IMR-90 (cell line): ENCODE measurements at regions not wholly inside any gene's neighbourhood (a gene's known extent, or its start where the extent isn't known, plus 50 kb on each side); places are given as distances from the start of the nearest gene placed in this dataset.

Source experiments
- ATAC-seq: fragments of 200-7000 bp; cut with Tn5 transposase; 2 replicates; pipeline ENCODE4 v1.9.1; 2020; ENCODE audit warnings: low read depth, mild to moderate bottlenecking, moderate library complexity
- BruUV-seq: library from RNA; stranded (reverse); fragments of 400-500 nt; replicated peaks from 2 replicates; lab custom pipeline; 2021; lab: Mats Ljungman, UMichigan
- CTCF ChIA-PET: fragments of 300-600 bp; formaldehyde crosslinking; extraction: SDS; loops from one replicate; lab custom pipeline; 2021; ENCODE audit warnings: antibody characterized with exemption; lab: Yijun Ruan, JAX
- POLR2A ChIA-PET: fragments of 300-600 bp; sonication (Branson Sonifier 250); formaldehyde crosslinking; loops from one replicate; lab custom pipeline; 2022; ENCODE audit warnings: antibody characterized with exemption; ENCODE audit not compliant: unreplicated experiment; lab: Charles Lee
- DNase-seq: peaks from one replicate; pipeline ENCODE4 v3.0.0; 2013
- H2AFZ ChIP-seq: replicated peaks from 2 replicates; pipeline ENCODE3; 2013; ENCODE audit warnings: low read length, mild to moderate bottlenecking; ENCODE audit not compliant: poor library complexity
- H2AK5ac ChIP-seq: 2 replicates; pipeline ENCODE4 v1.6.1; 2013; ENCODE audit warnings: low read depth, low read length, inconsistent platforms
- H2AK9ac ChIP-seq: replicated peaks from 2 replicates; pipeline ENCODE3; 2013; ENCODE audit warnings: mild to moderate bottlenecking, low read depth, low read length, moderate library complexity; ENCODE audit not compliant: poor library complexity
- H2BK120ac ChIP-seq: 2 replicates; pipeline ENCODE4 v1.6.1; 2013; ENCODE audit warnings: low read depth, low read length, inconsistent platforms
- H2BK15ac ChIP-seq: 3 replicates; pipeline ENCODE4 v1.6.1; 2013; ENCODE audit warnings: low read depth, low read length, inconsistent platforms
- H2BK20ac ChIP-seq: 2 replicates; pipeline ENCODE4 v1.6.1; 2013; ENCODE audit warnings: low read depth, mild to moderate bottlenecking, inconsistent platforms, low read length, moderate library complexity
- H2BK5ac ChIP-seq: 2 replicates; pipeline ENCODE4 v1.6.1; 2013; ENCODE audit warnings: mild to moderate bottlenecking, low read depth, low read length, inconsistent platforms; ENCODE audit not compliant: poor library complexity, severe bottlenecking
- H3K14ac ChIP-seq: replicated peaks from 2 replicates; pipeline ENCODE4 v1.6.1; 2013; ENCODE audit warnings: low read depth, low read length, inconsistent platforms
- H3K18ac ChIP-seq: 2 replicates; pipeline ENCODE4 v1.6.1; 2013; ENCODE audit warnings: low read depth, low read length, control low read depth
- H3K23ac ChIP-seq: 2 replicates; pipeline ENCODE4 v1.6.1; 2013; ENCODE audit warnings: low read depth, low read length, inconsistent platforms
- H3K27ac ChIP-seq: 2 replicates; pipeline ENCODE4 v1.5.1; 2013; ENCODE audit warnings: mild to moderate bottlenecking, control low read depth, low read length; ENCODE audit not compliant: insufficient read depth
- H3K27me3 ChIP-seq: 2 replicates; pipeline ENCODE4 v1.6.1; 2013; ENCODE audit warnings: low read length; ENCODE audit not compliant: control insufficient read depth, insufficient read depth
- H3K36me3 ChIP-seq: 2 replicates; pipeline ENCODE4 v1.6.1; 2013; ENCODE audit warnings: low read length, mixed read lengths; ENCODE audit not compliant: control insufficient read depth, insufficient read depth
- H3K4ac ChIP-seq: 2 replicates; pipeline ENCODE4 v1.6.1; 2013; ENCODE audit warnings: low read depth, low read length, inconsistent platforms
- H3K4me1 ChIP-seq: 2 replicates; pipeline ENCODE4 v1.6.1; 2013; ENCODE audit warnings: low read length, mixed read lengths; ENCODE audit not compliant: control insufficient read depth, insufficient read depth
- H3K4me2 ChIP-seq: 2 replicates; pipeline ENCODE4 v1.6.1; 2013; ENCODE audit warnings: low read depth, mild to moderate bottlenecking, control low read depth, low read length, moderate library complexity
- H3K4me3 ChIP-seq: 2 replicates; pipeline ENCODE4 v1.5.1; 2013; ENCODE audit warnings: low read depth, mild to moderate bottlenecking, control low read depth, low read length, moderate library complexity; ENCODE audit not compliant: insufficient read depth
- H3K56ac ChIP-seq: 2 replicates; pipeline ENCODE4 v1.6.1; 2013; ENCODE audit warnings: low read length, inconsistent platforms; ENCODE audit not compliant: insufficient read depth; ENCODE audit errors: extremely low read depth
- H3K79me1 ChIP-seq, 2 experiments: 2 replicates each; pipeline ENCODE4 v1.6.1; 2013; ENCODE audit warnings: low read length in 2 of 2, inconsistent platforms in 1 of 2, low read depth in 1 of 2
- H3K9ac ChIP-seq: 2 replicates; pipeline ENCODE4 v1.6.1; 2013; ENCODE audit warnings: low read depth, low read length, control low read depth
- H3K9me1 ChIP-seq: 2 replicates; pipeline ENCODE4 v1.6.1; 2013; ENCODE audit warnings: low read length, inconsistent platforms; ENCODE audit not compliant: insufficient read depth
- H3K9me3 ChIP-seq: 2 replicates; pipeline ENCODE4 v1.6.1; 2013; ENCODE audit warnings: low read length; ENCODE audit not compliant: control insufficient read depth, insufficient read depth
- H4K20me1 ChIP-seq: 2 replicates; pipeline ENCODE4 v1.6.1; 2013; ENCODE audit warnings: low read length, inconsistent platforms; ENCODE audit not compliant: insufficient read depth
- H4K5ac ChIP-seq: 2 replicates; pipeline ENCODE4 v1.6.1; 2013; ENCODE audit warnings: mild to moderate bottlenecking, low read depth, low read length, control low read depth
- H4K8ac ChIP-seq, 2 experiments: 2 replicates each; pipeline ENCODE4 v1.6.1; 2013; ENCODE audit warnings: low read depth in 2 of 2, low read length in 2 of 2, control low read depth in 1 of 2, inconsistent platforms in 1 of 2
- H4K91ac ChIP-seq: 2 replicates; pipeline ENCODE4 v1.6.1; 2013; ENCODE audit warnings: low read depth, low read length, inconsistent platforms; ENCODE audit not compliant: insufficient read depth
- BHLHE40 ChIP-seq: fragments of 150-350 bp; IDR thresholded peaks from 2 replicates; pipeline ENCODE4 v1.6.1; 2016; ENCODE audit warnings: mild to moderate bottlenecking, low read depth, low read length
- CTCF ChIP-seq: conservative IDR thresholded peaks from 2 replicates; pipeline ENCODE4 v1.5.1; 2012; ENCODE audit warnings: mild to moderate bottlenecking, low read depth, low read length, improper control_type of control experiment
- FOS ChIP-seq: fragments of 150-350 bp; IDR thresholded peaks from 2 replicates; pipeline ENCODE4 v1.6.1; 2016; ENCODE audit warnings: low read depth, low read length
- MXI1 ChIP-seq: IDR thresholded peaks from 2 replicates; pipeline ENCODE4 v1.6.1; 2012; ENCODE audit warnings: low read depth, mild to moderate bottlenecking, low read length, moderate library complexity, borderline replicate concordance
- POLR2A ChIP-seq: IDR thresholded peaks from 2 replicates; pipeline ENCODE4 v1.6.1; 2012; ENCODE audit warnings: mild to moderate bottlenecking, low read depth, low read length
- RCOR1 ChIP-seq: IDR thresholded peaks from 2 replicates; pipeline ENCODE4 v1.6.1; 2012; ENCODE audit warnings: mild to moderate bottlenecking, low read length, improper control_type of control experiment; ENCODE audit not compliant: insufficient replicate concordance
- RFX5 ChIP-seq: IDR thresholded peaks from 2 replicates; pipeline ENCODE4 v1.8.0; 2012; ENCODE audit warnings: low read depth, mild to moderate bottlenecking, low read length, moderate library complexity
- SMC3 ChIP-seq: fragments of 150-350 bp; IDR thresholded peaks from 2 replicates; pipeline ENCODE4 v1.6.1; 2016; ENCODE audit warnings: low read depth, mild to moderate bottlenecking, antibody characterized with exemption, low read length, moderate library complexity
- WGBS, 2 experiments: methylation state at CpG; one replicate each; pipeline versions ENCODE4 v1.1.5 to v1.1.7; 2013; ENCODE audit warnings: missing lambda C conversion rate in 2 of 2; ENCODE audit not compliant: insufficient read length in 1 of 2; ENCODE audit errors: extremely low coverage in 2 of 2; 5-methylcytosine and 5-hydroxymethylcytosine counted together
- dilution Hi-C: fragments of 300-500 bp; cut with HindIII; formaldehyde crosslinking; loops from one replicate; pipeline ENCODE4 v1.14.3; 2018; ENCODE audit warnings: low sequenced_read_pairs; ENCODE audit not compliant: unreplicated experiment
- in situ Hi-C: fragments of 300-500 bp; cut with MboI; formaldehyde crosslinking; loops from 3 replicates; pipeline ENCODE4 v1.14.3; 2019; ENCODE audit warnings: low sequenced_read_pairs, inconsistent platforms, mixed read lengths
- intact Hi-C: fragments of 100-400 bp; cut with micrococcal nuclease; formaldehyde crosslinking; loops from 2 replicates; pipeline ENCODE4 v1.10.0; 2022
- TF ChIP-seq, protein P1 (sequence below): fragments of 150-350 bp; IDR thresholded peaks from 2 replicates; pipeline ENCODE4 v1.6.1; 2016; ENCODE audit warnings: low read depth, mild to moderate bottlenecking, low read length, moderate library complexity, borderline replicate concordance

DNA sequence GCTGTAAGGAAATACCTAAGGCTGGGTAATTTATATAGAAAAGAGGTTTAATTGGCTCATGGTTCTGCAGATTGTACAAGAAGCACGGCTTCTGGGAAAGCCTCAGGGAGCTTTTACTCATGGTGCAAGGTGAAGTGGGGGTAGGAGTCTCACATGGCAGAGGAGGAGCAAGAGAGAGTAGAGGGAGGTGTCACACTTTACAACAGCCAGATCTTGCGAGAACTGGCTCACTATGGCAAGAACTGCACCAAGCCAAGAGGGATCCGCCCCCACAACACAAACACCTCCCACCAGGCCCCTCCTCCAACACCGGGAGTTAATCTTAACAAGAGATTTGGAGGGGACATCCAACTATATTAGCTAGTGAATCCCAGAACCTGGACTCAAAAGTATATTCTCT, 135.4 kb upstream of the SOD1 start:
- intact Hi-C loops = no loop called here
- Histone ChIP-seq H3K56ac (no peak overlapping the region), H4K5ac (no peak overlapping the region), H3K14ac (no peak overlapping the region), H3K23ac (no peak overlapping the region), H2AK5ac (no peak overlapping the region), H4K20me1 (no peaks in the 10 kb centered on the region), H2BK5ac (no peak overlapping the region), H3K18ac (no peak overlapping the region), H4K8ac (no peak overlapping the region), H2BK15ac (no peak overlapping the region), H2BK120ac (no peak overlapping the region), H2BK20ac (no peak overlapping the region), H2AK9ac (no peak overlapping the region), H3K27me3 (no peaks in the 10 kb centered on the region), H2AFZ (no peak overlapping the region), H3K79me1 (no peaks in the 10 kb centered on the region), H3K4me3 (no peak overlapping the region), H3K36me3 (no peaks in the 10 kb centered on the region), H3K9me1 (no peaks in the 10 kb centered on the region), H3K9ac (no peak overlapping the region), H4K91ac (no peak overlapping the region), H3K4ac (no peak overlapping the region), H3K27ac (no peak overlapping the region), H3K4me2 (no peak overlapping the region), H3K9me3 (no peaks in the 10 kb centered on the region; the same call in 1 of the 2 replicates), H3K4me1 (no peaks in the 10 kb centered on the region)
- CTCF ChIA-PET = interaction anchor here (0.6 kb wide), 1 partner anchor 245 kb away, joined by 3 read pairs; no protein-coding TSS in a partner anchor
- BruUV-seq = no TSS peak
- in situ Hi-C loops = no loop called here
- TF ChIP-seq SMC3 (no peak), BHLHE40 (no peak), RCOR1 (no peak), MXI1 (no peak), FOS (no peak), RFX5 (no peak), CTCF (no peak), POLR2A (no peak)
- TF ChIP-seq, protein P1, sequence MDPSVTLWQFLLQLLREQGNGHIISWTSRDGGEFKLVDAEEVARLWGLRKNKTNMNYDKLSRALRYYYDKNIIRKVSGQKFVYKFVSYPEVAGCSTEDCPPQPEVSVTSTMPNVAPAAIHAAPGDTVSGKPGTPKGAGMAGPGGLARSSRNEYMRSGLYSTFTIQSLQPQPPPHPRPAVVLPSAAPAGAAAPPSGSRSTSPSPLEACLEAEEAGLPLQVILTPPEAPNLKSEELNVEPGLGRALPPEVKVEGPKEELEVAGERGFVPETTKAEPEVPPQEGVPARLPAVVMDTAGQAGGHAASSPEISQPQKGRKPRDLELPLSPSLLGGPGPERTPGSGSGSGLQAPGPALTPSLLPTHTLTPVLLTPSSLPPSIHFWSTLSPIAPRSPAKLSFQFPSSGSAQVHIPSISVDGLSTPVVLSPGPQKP = no peak
- dilution Hi-C loops = no loop called here
- DNase-seq (no peak), ATAC-seq (no peak)
- POLR2A ChIA-PET = no interaction called here
- no CpG with 5 or more reads among the region's 4 CpGs for WGBS, 2 experiments
